B cell (primary cell): ENCODE measurements at regions not wholly inside any gene's neighbourhood (a gene's known extent, or its start where the extent isn't known, plus 50 kb on each side); places are given as distances from the start of the nearest gene placed in this dataset.

Experiments
- ATAC-seq: fragments of 200-7000 bp; cut with Tn5 transposase; one replicate; pipeline ENCODE4 v1.10.0; 2021; ENCODE audit warnings: low read depth, mild to moderate bottlenecking, moderate number of reproducible peaks, moderate library complexity
- CTCF ChIA-PET: fragments of 350-600 bp; sonication (Branson Sonifier 250); formaldehyde crosslinking; loops from one replicate; lab custom pipeline; 2021; ENCODE audit warnings: antibody characterized with exemption, inconsistent platforms; lab: Charles Lee
- POLR2A ChIA-PET: fragments of 350-600 bp; sonication (Branson Sonifier 250); formaldehyde crosslinking; loops from one replicate; lab custom pipeline; 2021; ENCODE audit warnings: antibody characterized with exemption; lab: Charles Lee
- DNase-seq: peaks from one replicate; pipeline ENCODE4 v3.0.0; 2013
- H2AFZ ChIP-seq: 2 replicates; pipeline ENCODE4 v1.6.1; 2012; ENCODE audit warnings: mild to moderate bottlenecking, low read depth, low read length; ENCODE audit not compliant: insufficient read depth, poor library complexity, severe bottlenecking
- H3K27ac ChIP-seq, 2 donors: 1 replicate in 1 of 2; 2 replicates in 1 of 2; pipeline ENCODE4 v1.5.1; 2012 to 2013; ENCODE audit warnings: low read length in 2 of 2, mild to moderate bottlenecking in 2 of 2, moderate library complexity in 1 of 2
- H3K27me3 ChIP-seq, 4 experiments: fragments of 200-600 bp in 1 of 4; sonication (generic) in 1 of 4; replicated peaks in 1 of 4; 1 replicate in 2 of 4; 2 replicates in 2 of 4; pipeline versions ENCODE4 v1.6.1 to v1.7.0; 2013 to 2016; ENCODE audit warnings: low read length in 3 of 4, mild to moderate bottlenecking in 2 of 4, mixed read lengths in 1 of 4, moderate library complexity in 1 of 4; ENCODE audit not compliant: insufficient read depth in 4 of 4, control insufficient read depth in 3 of 4; ENCODE audit errors: control extremely low read depth in 1 of 4
- H3K36me3 ChIP-seq, 2 experiments: replicated peaks in 1 of 2; 1 replicate in 1 of 2; 2 replicates in 1 of 2; pipeline versions ENCODE4 v1.6.1 to v1.7.1; 2013; ENCODE audit warnings: low read length in 1 of 2; ENCODE audit not compliant: insufficient read depth in 2 of 2, control insufficient read depth in 1 of 2; ENCODE audit errors: control extremely low read depth in 1 of 2, extremely low read depth in 1 of 2
- H3K4me1 ChIP-seq, 2 donors: fragments of 200-600 bp in 1 of 2; sonication (generic) in 1 of 2; 1 replicate in 1 of 2; 2 replicates in 1 of 2; pipeline versions ENCODE4 v1.5.1 to v1.6.1; 2013 to 2017; ENCODE audit warnings: low read length in 2 of 2; ENCODE audit not compliant: control insufficient read depth in 2 of 2, insufficient read depth in 2 of 2
- H3K4me2 ChIP-seq: replicated peaks from 2 replicates; pipeline ENCODE3; 2012; ENCODE audit warnings: mild to moderate bottlenecking, low read depth, low read length; ENCODE audit not compliant: poor library complexity, severe bottlenecking
- H3K4me3 ChIP-seq, 5 experiments: fragments of 200-600 bp in 1 of 5; sonication (generic) in 1 of 5; 1 replicate in 3 of 5; 2 replicates in 2 of 5; pipeline versions ENCODE4 v1.5.1 to v1.7.0; 2011 to 2016; ENCODE audit warnings: low read length in 4 of 5, mild to moderate bottlenecking in 4 of 5, low read depth in 2 of 5, control low read depth in 1 of 5, moderate library complexity in 1 of 5; ENCODE audit not compliant: insufficient read depth in 1 of 5; ENCODE audit errors: control extremely low read depth in 1 of 5, extremely low read depth in 1 of 5
- H3K79me2 ChIP-seq: fragments of 200-600 bp; sonication (generic); one replicate; pipeline ENCODE4 v1.6.0; 2016; ENCODE audit warnings: low read length; ENCODE audit not compliant: control insufficient read depth, insufficient read depth
- H3K9ac ChIP-seq: fragments of 200-600 bp; sonication (generic); 2 replicates; pipeline ENCODE4 v1.6.1; 2017; ENCODE audit warnings: mild to moderate bottlenecking, low read length, moderate library complexity
- H3K9me3 ChIP-seq, 3 donors: one replicate each; pipeline versions ENCODE4 v1.6.1 to v1.7.1; 2013; ENCODE audit warnings: low read length in 2 of 3; ENCODE audit not compliant: control insufficient read depth in 2 of 3, insufficient read depth in 1 of 3; ENCODE audit errors: control extremely low read depth in 1 of 3
- H4K20me1 ChIP-seq: 2 replicates; pipeline ENCODE4 v1.6.0; 2012; ENCODE audit warnings: mild to moderate bottlenecking, low read length; ENCODE audit not compliant: insufficient read depth, control insufficient read depth, poor library complexity, severe bottlenecking
- H3K27ac Mint-ChIP-seq: one replicate; pipeline ENCODE4 v1.8.0; 2021; ENCODE audit warnings: mixed read lengths
- H3K27me3 Mint-ChIP-seq: one replicate; pipeline ENCODE4 v1.8.0; 2021; ENCODE audit warnings: mixed read lengths
- H3K4me1 Mint-ChIP-seq: one replicate; pipeline ENCODE4 v1.8.0; 2021; ENCODE audit warnings: mixed read lengths
- H3K4me3 Mint-ChIP-seq: one replicate; pipeline ENCODE4 v1.8.0; 2021; ENCODE audit warnings: mixed read lengths
- H3K9me3 Mint-ChIP-seq: one replicate; pipeline ENCODE4 v1.8.0; 2022; ENCODE audit warnings: mixed read lengths; ENCODE audit not compliant: insufficient read depth
- CTCF ChIP-seq: fragments of 200-600 bp; IDR thresholded peaks from one replicate; pipeline ENCODE4 v1.8.0; 2022; ENCODE audit warnings: antibody characterized with exemption, mild to moderate bottlenecking
- EZH2 ChIP-seq: IDR thresholded peaks from 2 replicates; pipeline ENCODE4 v1.6.1; 2012; ENCODE audit warnings: borderline replicate concordance, low read depth, mild to moderate bottlenecking, moderate library complexity, low read length; ENCODE audit not compliant: insufficient read depth, poor library complexity, severe bottlenecking
- WGBS: methylation state at CpG from one replicate; pipeline ENCODE4 v1.1.5; 2013; ENCODE audit warnings: missing lambda C conversion rate; ENCODE audit not compliant: insufficient coverage; 5-methylcytosine and 5-hydroxymethylcytosine counted together
- intact Hi-C: fragments of 100-400 bp; cut with micrococcal nuclease; formaldehyde crosslinking; loops from one replicate; pipeline ENCODE4 v1.10.0; 2022

DNA sequence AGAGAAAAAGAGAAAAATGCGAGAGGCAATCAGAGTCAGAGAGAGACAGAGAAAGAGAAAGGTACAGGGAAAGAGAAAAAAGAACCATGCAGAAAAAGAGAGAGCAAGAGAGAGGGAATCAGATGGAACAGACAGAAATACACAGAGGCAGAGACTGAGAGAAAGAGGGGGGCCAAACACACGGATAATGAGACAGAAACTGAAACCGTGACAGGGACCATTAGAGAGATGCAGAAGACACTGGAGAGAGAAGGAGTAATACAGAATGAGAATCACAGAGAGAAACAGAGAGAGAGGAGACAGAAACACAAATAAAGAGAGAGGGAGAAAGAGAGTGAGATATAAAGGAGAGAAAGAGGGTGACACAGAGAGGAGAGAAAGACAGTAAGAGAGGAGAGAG lies 412.1 kb upstream of the USP9Y start:
- H3K27ac ChIP-seq = no peak overlapping the region
- no peak overlapping the region for H3K9ac ChIP-seq
- H3K27me3 ChIP-seq = no peaks in the 10 kb centered on the region
- 80% methylated on average over 1 of the region's 3 CpGs for WGBS
- H3K4me3 ChIP-seq = no peak overlapping the region
- ATAC-seq = no peak
- H3K4me1 Mint-ChIP-seq = no peaks in the 10 kb centered on the region
- no peaks in the 10 kb centered on the region for H3K9me3 ChIP-seq
- ChIA-PET CTCF (no interaction called here), POLR2A (no interaction called here)
- no peak for DNase-seq
- no peaks in the 10 kb centered on the region for H3K79me2 ChIP-seq
- H3K36me3 ChIP-seq = no peaks in the 10 kb centered on the region
- H4K20me1 ChIP-seq = no peaks in the 10 kb centered on the region
- H3K27ac Mint-ChIP-seq = no peak overlapping the region
- H3K27me3 Mint-ChIP-seq = no peaks in the 10 kb centered on the region
- no peaks in the 10 kb centered on the region for H3K4me1 ChIP-seq
- no peak overlapping the region for H3K4me3 Mint-ChIP-seq
- intact Hi-C loops = no loop called here
- TF ChIP-seq EZH2 (no peak), CTCF (no peak)
- H3K9me3 Mint-ChIP-seq = peaks cover 3% of the 10 kb centered on the region
- no peak overlapping the region for H3K4me2 ChIP-seq
- H2AFZ ChIP-seq = no peak overlapping the region

DNA sequence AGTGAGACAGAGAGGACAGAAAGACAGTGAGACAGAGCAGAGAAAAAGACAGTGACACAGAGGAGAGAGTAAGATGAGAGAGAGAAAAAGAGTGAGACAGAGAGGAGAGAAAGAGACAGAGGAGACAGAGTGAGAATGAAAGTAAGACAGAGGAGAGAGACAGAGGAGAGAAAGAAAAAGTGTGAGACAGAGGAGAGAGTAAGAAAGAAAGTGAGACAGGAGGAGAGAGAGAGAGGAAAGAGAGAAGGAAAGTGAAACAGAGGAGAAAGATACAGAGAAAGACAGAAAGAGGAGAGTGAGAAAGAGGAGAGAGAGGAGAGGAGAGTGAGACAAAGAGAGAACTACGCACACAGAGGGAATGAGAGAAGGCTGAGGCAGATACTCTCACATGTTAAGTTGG lies 411.6 kb upstream of the USP9Y start:
- no peaks in the 10 kb centered on the region for H3K79me2 ChIP-seq
- Mint-ChIP-seq H3K4me1 (no peaks in the 10 kb centered on the region), H3K9me3 (peaks cover 1% of the 10 kb centered on the region), H3K27me3 (no peaks in the 10 kb centered on the region), H3K4me3 (no peak overlapping the region), H3K27ac (no peak overlapping the region)
- H4K20me1 ChIP-seq = no peaks in the 10 kb centered on the region
- intact Hi-C loops = no loop called here
- no peaks in the 10 kb centered on the region for H3K36me3 ChIP-seq
- H3K4me2 ChIP-seq = no peak overlapping the region
- H3K4me1 ChIP-seq = no peaks in the 10 kb centered on the region
- no peak overlapping the region for H3K9ac ChIP-seq
- DNase-seq (no peak), ATAC-seq (no peak)
- no peaks in the 10 kb centered on the region for H3K9me3 ChIP-seq
- no CpG with 5 or more reads among the region's 1 CpG for WGBS
- H3K4me3 ChIP-seq = no peak overlapping the region
- no peak overlapping the region for H2AFZ ChIP-seq
- CTCF ChIA-PET = no interaction called here
- POLR2A ChIA-PET = no interaction called here
- no peaks in the 10 kb centered on the region for H3K27me3 ChIP-seq
- TF ChIP-seq EZH2 (no peak), CTCF (no peak)
- no peak overlapping the region for H3K27ac ChIP-seq
